A549 (cell line): ENCODE measurements at regions not wholly inside any gene's neighbourhood (a gene's known extent, or its start where the extent isn't known, plus 50 kb on each side); places are given as distances from the start of the nearest gene placed in this dataset.

Experiments used
- CHD2 ChIP-seq: fragments of 150-350 bp; IDR thresholded peaks from 2 replicates; pipeline ENCODE4 v1.6.1; 2014; ENCODE audit warnings: low read length; ENCODE audit not compliant: partially characterized antibody
- KDM1A ChIP-seq: fragments of 200-600 bp; sonication (generic); IDR thresholded peaks from 2 replicates; pipeline ENCODE4 v1.6.1; 2016; ENCODE audit warnings: low read depth, mild to moderate bottlenecking
- POLR2A ChIP-seq: IDR thresholded peaks from 2 replicates; pipeline ENCODE4 v1.6.1; 2012; ENCODE audit warnings: mild to moderate bottlenecking, low read length
- RFX5 ChIP-seq: fragments of 450-650 bp; IDR thresholded peaks from 2 replicates; pipeline ENCODE4 v1.7.1; 2014; ENCODE audit warnings: antibody characterized with exemption, mild to moderate bottlenecking, moderate library complexity
- TF ChIP-seq, protein P1 (sequence below): fragments of 250-450 bp; sonication (Bioruptor Pico); IDR thresholded peaks from 2 replicates; pipeline ENCODE4 v1.5.0; 2020; ENCODE audit warnings: low read depth, mild to moderate bottlenecking, moderate library complexity
- TF ChIP-seq, protein P2 (sequence below): fragments of >200 bp; sonication (Bioruptor Twin); formaldehyde crosslinking; IDR thresholded peaks from 3 replicates; pipeline ENCODE4 v1.5.1; 2016
- TF ChIP-seq, protein P3 (sequence below): IDR thresholded peaks from 2 replicates; pipeline ENCODE4 v1.6.1; 2012

DNA sequence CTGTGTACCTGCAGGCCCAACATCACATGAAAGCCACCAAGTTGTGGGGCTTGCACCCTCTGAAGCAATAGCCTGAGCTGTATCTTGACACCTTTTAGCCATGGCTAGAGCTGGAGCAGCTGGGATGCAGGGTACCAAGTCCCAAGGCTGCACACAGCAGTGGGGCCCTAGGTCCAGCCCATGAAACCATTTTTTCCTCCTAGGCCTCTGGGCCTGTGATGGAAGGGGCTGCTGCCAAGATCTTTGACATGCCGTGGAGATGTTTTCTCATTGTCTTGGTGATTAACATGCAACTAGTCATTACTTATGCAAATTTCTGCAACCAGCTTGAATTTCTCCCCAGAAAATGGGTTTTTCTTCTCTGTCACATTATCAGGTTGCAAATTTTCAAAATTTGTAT, 387.2 kb upstream of the RIOK2 start:
- TF ChIP-seq, protein P1, sequence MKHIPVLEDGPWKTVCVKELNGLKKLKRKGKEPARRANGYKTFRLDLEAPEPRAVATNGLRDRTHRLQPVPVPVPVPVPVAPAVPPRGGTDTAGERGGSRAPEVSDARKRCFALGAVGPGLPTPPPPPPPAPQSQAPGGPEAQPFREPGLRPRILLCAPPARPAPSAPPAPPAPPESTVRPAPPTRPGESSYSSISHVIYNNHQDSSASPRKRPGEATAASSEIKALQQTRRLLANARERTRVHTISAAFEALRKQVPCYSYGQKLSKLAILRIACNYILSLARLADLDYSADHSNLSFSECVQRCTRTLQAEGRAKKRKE = no peak
- TF ChIP-seq POLR2A (no peak), RFX5 (no peak), CHD2 (no peak), KDM1A (no peak)
- TF ChIP-seq, protein P2, sequence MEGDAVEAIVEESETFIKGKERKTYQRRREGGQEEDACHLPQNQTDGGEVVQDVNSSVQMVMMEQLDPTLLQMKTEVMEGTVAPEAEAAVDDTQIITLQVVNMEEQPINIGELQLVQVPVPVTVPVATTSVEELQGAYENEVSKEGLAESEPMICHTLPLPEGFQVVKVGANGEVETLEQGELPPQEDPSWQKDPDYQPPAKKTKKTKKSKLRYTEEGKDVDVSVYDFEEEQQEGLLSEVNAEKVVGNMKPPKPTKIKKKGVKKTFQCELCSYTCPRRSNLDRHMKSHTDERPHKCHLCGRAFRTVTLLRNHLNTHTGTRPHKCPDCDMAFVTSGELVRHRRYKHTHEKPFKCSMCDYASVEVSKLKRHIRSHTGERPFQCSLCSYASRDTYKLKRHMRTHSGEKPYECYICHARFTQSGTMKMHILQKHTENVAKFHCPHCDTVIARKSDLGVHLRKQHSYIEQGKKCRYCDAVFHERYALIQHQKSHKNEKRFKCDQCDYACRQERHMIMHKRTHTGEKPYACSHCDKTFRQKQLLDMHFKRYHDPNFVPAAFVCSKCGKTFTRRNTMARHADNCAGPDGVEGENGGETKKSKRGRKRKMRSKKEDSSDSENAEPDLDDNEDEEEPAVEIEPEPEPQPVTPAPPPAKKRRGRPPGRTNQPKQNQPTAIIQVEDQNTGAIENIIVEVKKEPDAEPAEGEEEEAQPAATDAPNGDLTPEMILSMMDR = no peak
- TF ChIP-seq, protein P3, sequence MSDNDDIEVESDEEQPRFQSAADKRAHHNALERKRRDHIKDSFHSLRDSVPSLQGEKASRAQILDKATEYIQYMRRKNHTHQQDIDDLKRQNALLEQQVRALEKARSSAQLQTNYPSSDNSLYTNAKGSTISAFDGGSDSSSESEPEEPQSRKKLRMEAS = no peak
